ENCODE measurements at regions not wholly inside any gene's neighbourhood (a gene's known extent, or its start where the extent isn't known, plus 50 kb on each side); places are given as distances from the start of the nearest gene placed in this dataset.

- Histone ChIP-seq H3K4me2 (ENCODE audit: low read depth, low read length) (no peak overlapping the region), H2BK120ac (ENCODE audit: low read depth, low read length) (no peak overlapping the region), H4K20me1 (ENCODE audit: insufficient read depth, low read length) (no peaks in the 10 kb centered on the region), H2BK15ac (ENCODE audit: low read depth, low read length) (peak overlapping the region; percentile 48; the same call in 1 of the 3 replicates), H2AK5ac (ENCODE audit: low read depth, low read length) (no peak overlapping the region), H3K9me3 (ENCODE audit: control insufficient read depth, insufficient read depth, low read length) (no peaks in the 10 kb centered on the region), H3K4me1 (ENCODE audit: control insufficient read depth, insufficient read depth, low read length) (peaks cover 12% of the 10 kb centered on the region), H2BK20ac (ENCODE audit: low read depth, low read length) (no peak overlapping the region), H4K91ac (ENCODE audit: insufficient read depth, low read depth, low read length) (0 out of 2 replicates have a peak overlapping the region, but pooled peaks have one; percentile 9), H3K36me3 (ENCODE audit: control insufficient read depth, insufficient read depth, low read length) (no peaks in the 10 kb centered on the region), H3K4ac (ENCODE audit: low read depth, low read length) (0 out of 2 replicates have a peak overlapping the region, but pooled peaks have one; percentile 13), H3K23ac (ENCODE audit: low read depth, low read length) (no peak overlapping the region), H3K14ac (replicated peaks; ENCODE audit: low read depth, low read length) (no peak overlapping the region; the same call in 1 of the 2 replicates), H3K79me1 (ENCODE audit: low read depth in 1 of 2, low read length in 2 of 2) (no peaks in the 10 kb centered on the region), H3K4me3 (ENCODE audit: insufficient read depth, low read depth, low read length) (no peak overlapping the region), H4K5ac (ENCODE audit: low read depth, low read length) (no peak overlapping the region), H3K27me3 (ENCODE audit: control insufficient read depth, insufficient read depth, low read length) (no peaks in the 10 kb centered on the region), H2BK5ac (ENCODE audit: low read depth, low read length, poor library complexity, severe bottlenecking) (no peak overlapping the region), H3K56ac (ENCODE audit: extremely low read depth, insufficient read depth, low read length) (no peak overlapping the region), H3K18ac (ENCODE audit: low read depth, low read length) (no peak overlapping the region), H2AK9ac (replicated peaks; ENCODE audit: low read depth, low read length, poor library complexity) (no peak overlapping the region), H4K8ac (ENCODE audit: low read depth in 2 of 2, low read length in 2 of 2) (no peak overlapping the region), H3K9ac (ENCODE audit: low read depth, low read length) (no peak overlapping the region), H2AFZ (replicated peaks; ENCODE audit: low read length, poor library complexity) (no peak overlapping the region), H3K9me1 (ENCODE audit: insufficient read depth, low read length) (peaks cover 9% of the 10 kb centered on the region; the same call in 1 of the 2 replicates), H3K27ac (ENCODE audit: insufficient read depth, low read length) (no peak overlapping the region)
- intact Hi-C loops (cut with micrococcal nuclease), result no loop called here
- dilution Hi-C loops (cut with HindIII; ENCODE audit: low sequenced_read_pairs, unreplicated experiment), result no loop called here
- DNase-seq, result no peak
- in situ Hi-C loops (cut with MboI; ENCODE audit: low sequenced_read_pairs), result loop anchor here (25.0 kb wide), 1 partner anchor 1196 kb away; the partner anchor contains the start of gene EFNB2
- ChIA-PET CTCF (no interaction called here), POLR2A (ENCODE audit: unreplicated experiment) (no interaction called here)
- TF ChIP-seq BHLHE40 (IDR thresholded peaks at IDR 0.05; ENCODE audit: low read depth, low read length), result no peak
- no peak for TF ChIP-seq MAFK (IDR thresholded peaks at IDR 0.05; ENCODE audit: low read depth, low read length)
- no peak for TF ChIP-seq POLR2A (IDR thresholded peaks at IDR 0.05; ENCODE audit: low read depth, low read length)
- TF ChIP-seq RCOR1 (IDR thresholded peaks at IDR 0.05; ENCODE audit: insufficient replicate concordance, low read length), result no peak
- no peak for TF ChIP-seq ELK1 (IDR thresholded peaks at IDR 0.05; ENCODE audit: borderline replicate concordance, low read depth, low read length)
- 100% methylated on average over 1 of the region's 2 CpGs; no CpG with 5 or more reads in 1 of the 2 experiments for WGBS, 2 experiments (ENCODE audit: extremely low coverage in 2 of 2, insufficient read length in 1 of 2)
- no peak for ATAC-seq (ENCODE audit: low read depth)
- BruUV-seq (replicated peaks), result no TSS peak
Observed at GRCh38 chr13:105341758-105342157, 1193.7 kb downstream of the EFNB2 start.

All from IMR-90 (cell line).